ENCODE measurements at regions not wholly inside any gene's neighbourhood (a gene's known extent, or its start where the extent isn't known, plus 50 kb on each side); places are given as distances from the start of the nearest gene placed in this dataset.

- TF ChIP-seq POLR2AphosphoS5 (IDR thresholded peaks at IDR 0.05; ENCODE audit: low read depth, low read length) (no peak), POLR2A (IDR thresholded peaks at IDR 0.05; ENCODE audit: low read depth, low read length) (no peak)
Measured at GRCh38 chr19:31502536-31503170, 153.4 kb upstream of the TSHZ3 start.

Data from GM12892 (cell line).